ENCODE measurements at regions not wholly inside any gene's neighbourhood (a gene's known extent, or its start where the extent isn't known, plus 50 kb on each side); places are given as distances from the start of the nearest gene placed in this dataset.

DNA sequence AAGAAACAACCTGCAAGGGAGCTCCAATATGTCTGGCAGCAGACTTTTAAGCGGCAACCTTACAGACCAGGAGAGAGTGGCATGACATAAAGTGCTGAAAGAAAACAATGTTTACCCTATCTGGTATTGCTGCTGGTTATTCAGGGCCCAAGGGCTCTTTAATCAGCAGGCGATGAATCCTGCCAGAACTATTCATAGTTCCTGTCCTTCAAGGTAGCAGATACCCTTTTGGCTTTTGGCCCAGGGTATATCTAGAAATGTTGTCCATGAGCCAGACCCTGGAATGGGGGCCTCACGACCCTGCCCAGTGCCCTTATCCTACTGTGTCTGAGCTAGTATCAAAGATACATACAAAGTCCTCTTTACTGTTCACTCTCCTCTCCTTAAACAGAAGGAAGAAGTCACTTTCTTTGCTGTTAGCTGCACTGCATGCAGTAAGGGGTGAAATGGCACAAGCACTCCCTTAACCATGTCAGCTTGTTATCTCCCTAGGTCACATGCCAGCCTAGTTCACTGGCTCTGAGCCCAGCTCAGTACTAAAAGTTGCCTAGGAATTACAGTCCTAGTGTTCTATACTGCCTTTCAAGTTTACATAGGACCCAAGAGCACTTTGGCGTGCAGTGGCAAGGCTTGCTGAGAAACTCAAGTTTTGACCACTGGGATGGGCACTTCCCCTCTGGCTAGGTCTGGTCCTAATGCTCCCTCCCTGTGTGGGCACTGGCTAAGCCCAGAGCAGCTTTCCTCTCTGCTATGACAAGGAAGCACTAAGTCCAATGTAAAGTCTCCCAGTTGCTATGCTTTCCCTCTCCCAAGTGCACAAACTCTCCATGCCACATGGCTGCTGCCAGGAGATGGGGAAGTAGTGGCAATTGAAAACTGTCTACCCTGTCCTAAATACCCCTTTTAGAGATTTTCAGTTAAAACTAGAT lies 122.0 kb downstream of the HTR1B start:
- Histone ChIP-seq H3K27ac (no peak overlapping the region), H3K36me3 (no peaks in the 10 kb centered on the region), H3K9me3 (no peaks in the 10 kb centered on the region), H3K4me3 (no peak overlapping the region), H3K4me1 (ENCODE audit: control insufficient read depth in 1 of 2, low read depth in 2 of 2) (peaks cover 5 to 26% of the 10 kb centered on the region in 2 donors), H3K27me3 (replicated peaks; ENCODE audit: insufficient read depth) (no peaks in the 10 kb centered on the region)
- ATAC-seq (ENCODE audit: insufficient number of reproducible peaks, low FRiP score, low read depth) (no peak), DNase-seq (ENCODE audit: low spot score) (no peak)
- TF ChIP-seq, protein P1, sequence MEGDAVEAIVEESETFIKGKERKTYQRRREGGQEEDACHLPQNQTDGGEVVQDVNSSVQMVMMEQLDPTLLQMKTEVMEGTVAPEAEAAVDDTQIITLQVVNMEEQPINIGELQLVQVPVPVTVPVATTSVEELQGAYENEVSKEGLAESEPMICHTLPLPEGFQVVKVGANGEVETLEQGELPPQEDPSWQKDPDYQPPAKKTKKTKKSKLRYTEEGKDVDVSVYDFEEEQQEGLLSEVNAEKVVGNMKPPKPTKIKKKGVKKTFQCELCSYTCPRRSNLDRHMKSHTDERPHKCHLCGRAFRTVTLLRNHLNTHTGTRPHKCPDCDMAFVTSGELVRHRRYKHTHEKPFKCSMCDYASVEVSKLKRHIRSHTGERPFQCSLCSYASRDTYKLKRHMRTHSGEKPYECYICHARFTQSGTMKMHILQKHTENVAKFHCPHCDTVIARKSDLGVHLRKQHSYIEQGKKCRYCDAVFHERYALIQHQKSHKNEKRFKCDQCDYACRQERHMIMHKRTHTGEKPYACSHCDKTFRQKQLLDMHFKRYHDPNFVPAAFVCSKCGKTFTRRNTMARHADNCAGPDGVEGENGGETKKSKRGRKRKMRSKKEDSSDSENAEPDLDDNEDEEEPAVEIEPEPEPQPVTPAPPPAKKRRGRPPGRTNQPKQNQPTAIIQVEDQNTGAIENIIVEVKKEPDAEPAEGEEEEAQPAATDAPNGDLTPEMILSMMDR (IDR thresholded peaks at IDR 0.05): no peak

DNA sequence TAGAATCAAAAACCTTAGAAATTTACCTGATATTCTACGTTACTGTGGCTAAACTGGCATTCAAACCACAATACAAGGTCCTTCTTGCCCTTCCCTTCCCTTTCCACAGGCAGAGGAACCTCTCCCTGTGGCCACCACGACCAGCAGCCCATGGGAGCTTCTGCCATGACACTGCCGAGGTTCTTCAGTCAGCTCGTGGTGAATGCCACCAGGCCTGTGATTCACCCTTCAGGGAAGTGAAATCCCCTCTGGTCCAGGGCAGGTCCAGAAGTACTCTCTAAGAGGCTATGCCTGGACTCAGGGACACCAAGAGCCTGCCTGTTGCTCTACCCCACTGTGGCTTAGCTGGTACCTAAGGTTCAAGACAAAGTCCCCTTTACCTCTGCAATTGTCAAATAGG lies 123.0 kb downstream of the HTR1B start:
- Histone ChIP-seq H3K4me3 (no peak overlapping the region), H3K4me1 (ENCODE audit: control insufficient read depth in 1 of 2, low read depth in 2 of 2) (peaks cover 5 to 26% of the 10 kb centered on the region in 2 donors), H3K36me3 (no peaks in the 10 kb centered on the region), H3K27ac (no peak overlapping the region), H3K9me3 (no peaks in the 10 kb centered on the region), H3K27me3 (replicated peaks; ENCODE audit: insufficient read depth) (no peaks in the 10 kb centered on the region)
- DNase-seq (ENCODE audit: low spot score) (no peak), ATAC-seq (ENCODE audit: insufficient number of reproducible peaks, low FRiP score, low read depth) (no peak)
- TF ChIP-seq, protein P1 (IDR thresholded peaks at IDR 0.05): no peak

DNA sequence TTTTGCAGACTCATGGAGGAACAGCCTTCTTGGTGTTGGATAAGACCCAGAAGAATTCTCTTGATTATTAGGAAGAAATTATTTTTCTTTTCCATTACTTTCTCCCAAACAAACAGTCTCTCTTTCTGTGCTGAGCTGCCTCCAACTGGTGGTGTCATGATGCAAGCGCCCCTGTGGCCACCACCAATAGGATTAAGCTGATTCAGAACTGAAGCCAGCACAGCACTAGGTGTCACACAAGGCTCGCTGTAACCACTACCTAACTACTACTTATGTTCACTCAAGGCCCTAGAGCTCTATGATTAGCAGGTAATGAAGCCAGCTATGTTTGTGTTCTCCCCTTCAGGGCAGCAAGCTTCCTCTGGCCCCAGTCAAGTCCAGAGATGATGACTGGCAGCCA lies 123.4 kb downstream of the HTR1B start:
- Histone ChIP-seq H3K36me3 (no peaks in the 10 kb centered on the region), H3K4me1 (ENCODE audit: control insufficient read depth in 1 of 2, low read depth in 2 of 2) (peaks cover 5 to 26% of the 10 kb centered on the region in 2 donors), H3K27ac (no peak overlapping the region), H3K27me3 (replicated peaks; ENCODE audit: insufficient read depth) (no peaks in the 10 kb centered on the region), H3K4me3 (no peak overlapping the region), H3K9me3 (no peaks in the 10 kb centered on the region)
- TF ChIP-seq, protein P1 (IDR thresholded peaks at IDR 0.05): no peak
- DNase-seq (ENCODE audit: low spot score) (no peak), ATAC-seq (ENCODE audit: insufficient number of reproducible peaks, low FRiP score, low read depth) (no peak)

DNA sequence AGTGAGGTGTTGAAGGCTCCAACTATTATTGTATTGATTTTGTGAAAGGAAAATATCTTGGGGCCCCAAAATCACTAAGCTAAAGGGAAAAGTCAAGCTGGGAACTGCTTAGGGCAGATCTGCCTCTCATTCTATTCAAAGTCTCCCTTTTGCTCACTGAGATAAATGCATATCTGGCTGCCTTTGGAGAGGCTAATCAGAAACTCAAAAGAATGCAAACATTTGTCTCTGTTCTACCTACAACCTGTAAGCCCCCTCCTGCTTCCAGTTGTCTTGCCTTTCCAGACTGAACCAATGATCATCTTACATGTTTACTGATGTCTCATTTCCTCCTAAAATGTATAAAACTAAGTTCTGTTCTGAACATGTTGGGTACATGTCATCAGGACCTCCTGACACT lies 125.9 kb downstream of the HTR1B start:
- TF ChIP-seq, protein P1 (IDR thresholded peaks at IDR 0.05): no peak
- ATAC-seq (ENCODE audit: insufficient number of reproducible peaks, low FRiP score, low read depth) (no peak), DNase-seq (ENCODE audit: low spot score) (no peak)
- Histone ChIP-seq H3K9me3 (peaks cover 6% of the 10 kb centered on the region), H3K27ac (no peak overlapping the region), H3K27me3 (replicated peaks; ENCODE audit: insufficient read depth) (no peaks in the 10 kb centered on the region), H3K4me1 (ENCODE audit: control insufficient read depth in 1 of 2, low read depth in 2 of 2) (peaks cover 5 to 26% of the 10 kb centered on the region in 2 donors), H3K4me3 (no peak overlapping the region), H3K36me3 (no peaks in the 10 kb centered on the region)

DNA sequence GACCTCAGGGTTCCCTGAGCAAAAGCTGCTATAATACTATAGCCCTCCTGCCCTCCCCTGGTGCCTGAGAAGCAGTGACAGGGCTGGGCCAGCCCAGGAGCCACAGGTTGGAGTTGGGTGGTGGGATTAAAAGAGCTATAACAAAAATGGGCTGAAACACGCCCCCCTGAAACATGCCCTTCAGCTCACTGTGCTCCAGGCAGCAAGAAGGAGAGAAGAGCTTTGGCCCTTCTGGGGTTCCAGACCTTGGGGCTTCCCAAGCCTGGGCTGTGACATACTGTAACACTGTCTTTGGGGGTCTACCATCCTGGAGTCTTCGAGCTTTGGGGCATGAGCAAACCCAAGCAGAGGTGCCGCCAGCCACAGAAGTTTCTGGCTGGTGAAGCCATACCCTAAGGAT lies 129.2 kb downstream of the HTR1B start:
- H3K4me3 ChIP-seq: no peak overlapping the region
- ATAC-seq (ENCODE audit: insufficient number of reproducible peaks, low FRiP score, low read depth): no peak
- H3K27ac ChIP-seq: no peak overlapping the region
- TF ChIP-seq, protein P1 (IDR thresholded peaks at IDR 0.05): no peak
- H3K9me3 ChIP-seq: peaks cover 6% of the 10 kb centered on the region
- no peak for DNase-seq (ENCODE audit: low spot score)
- H3K27me3 ChIP-seq (replicated peaks; ENCODE audit: insufficient read depth): no peaks in the 10 kb centered on the region
- H3K4me1 ChIP-seq (ENCODE audit: control insufficient read depth in 1 of 2, low read depth in 2 of 2): peaks cover 0 to under 1% of the 10 kb centered on the region in 2 donors
- no peaks in the 10 kb centered on the region for H3K36me3 ChIP-seq

Data from thoracic aorta (tissue), 2 donors.